ENCODE measurements at regions not wholly inside any gene's neighbourhood (a gene's known extent, or its start where the extent isn't known, plus 50 kb on each side); places are given as distances from the start of the nearest gene placed in this dataset.

- H3K4me3 ChIP-seq (ENCODE audit: low read depth, low read length) = no peak overlapping the region
- no peak for TF ChIP-seq CTCF (IDR thresholded peaks at IDR 0.05; ENCODE audit: insufficient read depth, low read depth, low read length)
- no peak for DNase-seq (ENCODE audit: low read depth)
Measured at GRCh38 chr2:173596244-173596643, 241.6 kb downstream of the CDCA7 start.

GRCh38 chr2:173598525-173598924, 243.9 kb downstream of the CDCA7 start:
- no peak overlapping the region for H3K4me3 ChIP-seq (ENCODE audit: low read depth, low read length)
- TF ChIP-seq CTCF (IDR thresholded peaks at IDR 0.05; ENCODE audit: insufficient read depth, low read depth, low read length) = no peak
- DNase-seq (ENCODE audit: low read depth) = no peak

GRCh38 chr2:173599821-173600359, 245.2 kb downstream of the CDCA7 start:
- no peak overlapping the region for H3K4me3 ChIP-seq (ENCODE audit: low read depth, low read length)
- TF ChIP-seq CTCF (IDR thresholded peaks at IDR 0.05; ENCODE audit: insufficient read depth, low read depth, low read length) = no peak
- no peak for DNase-seq (ENCODE audit: low read depth)

- H3K4me3 ChIP-seq (ENCODE audit: low read depth, low read length) = no peak overlapping the region
- no peak for TF ChIP-seq CTCF (IDR thresholded peaks at IDR 0.05; ENCODE audit: insufficient read depth, low read depth, low read length)
- no peak for DNase-seq (ENCODE audit: low read depth)
Measured at GRCh38 chr2:173602153-173602795, 247.6 kb downstream of the CDCA7 start.

GRCh38 chr2:173605994-173606393, 251.3 kb downstream of the CDCA7 start:
- DNase-seq (ENCODE audit: low read depth) = no peak
- no peak overlapping the region for H3K4me3 ChIP-seq (ENCODE audit: low read depth, low read length)
- TF ChIP-seq CTCF (IDR thresholded peaks at IDR 0.05; ENCODE audit: insufficient read depth, low read depth, low read length) = no peak

GRCh38 chr2:173606619-173607248, 252.1 kb downstream of the CDCA7 start:
- no peak for DNase-seq (ENCODE audit: low read depth)
- H3K4me3 ChIP-seq (ENCODE audit: low read depth, low read length) = no peak overlapping the region
- no peak for TF ChIP-seq CTCF (IDR thresholded peaks at IDR 0.05; ENCODE audit: insufficient read depth, low read depth, low read length)
